ENCODE measurements at regions not wholly inside any gene's neighbourhood (a gene's known extent, or its start where the extent isn't known, plus 50 kb on each side); places are given as distances from the start of the nearest gene placed in this dataset.

- TF ChIP-seq POLR2A (IDR thresholded peaks at IDR 0.05; ENCODE audit: low read length) (no peak), GATA1 (IDR thresholded peaks at IDR 0.05; ENCODE audit: low read depth, low read length) (no peak)
These were observed 116.0 kb downstream of the CT47B1 start for GRCh38 chrX:120759685-120760084.

Measured in erythroblast (primary cell).